ENCODE measurements at regions not wholly inside any gene's neighbourhood (a gene's known extent, or its start where the extent isn't known, plus 50 kb on each side); places are given as distances from the start of the nearest gene placed in this dataset.

DNA sequence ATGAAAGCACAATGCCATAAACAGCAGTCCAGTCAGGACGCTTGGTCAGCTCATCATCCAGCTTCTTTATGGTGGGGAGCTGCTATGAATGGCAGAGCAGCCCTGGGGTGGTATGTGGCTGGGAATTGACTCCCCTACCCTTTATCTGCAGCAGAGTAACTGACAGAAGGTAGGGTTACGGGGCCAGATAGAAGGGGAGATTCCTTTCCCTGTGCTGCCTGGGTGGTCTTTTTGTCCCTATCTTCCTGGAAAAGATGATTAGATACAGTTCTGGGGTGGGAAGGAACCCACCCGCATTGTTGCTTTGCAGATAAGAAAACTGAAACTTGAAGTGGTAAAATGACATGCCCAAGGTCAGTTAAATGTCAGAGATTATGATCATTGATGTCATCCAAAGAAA, 405.5 kb downstream of the ARHGEF28 start:
- no peak overlapping the region for H3K4me2 ChIP-seq (ENCODE audit: low read depth, low read length)
- no peaks in the 10 kb centered on the region for H3K9me3 ChIP-seq (replicated peaks; ENCODE audit: insufficient read depth, low read length)
- TF ChIP-seq CTCF (IDR thresholded peaks at IDR 0.05; ENCODE audit: low read length) (no peak), EZH2 (optimal IDR thresholded peaks at IDR 0.05; ENCODE audit: low read depth, low read length) (no peak), EZH2phosphoT487 (IDR thresholded peaks at IDR 0.05; ENCODE audit: low read length) (no peak)
- H2AFZ ChIP-seq (ENCODE audit: low read length) = no peak overlapping the region
- no peak for DNase-seq
- no peak overlapping the region for H3K4me3 ChIP-seq (ENCODE audit: low read length)
- no peaks in the 10 kb centered on the region for H4K20me1 ChIP-seq (ENCODE audit: insufficient read depth, low read length)
- no peaks in the 10 kb centered on the region for H3F3A ChIP-seq (ENCODE audit: insufficient read depth, low read length)
- H3K9ac ChIP-seq (ENCODE audit: low read length) = no peak overlapping the region
- no peaks in the 10 kb centered on the region for H3K79me2 ChIP-seq (ENCODE audit: low read length)
- no peaks in the 10 kb centered on the region for H3K27me3 ChIP-seq (replicated peaks; ENCODE audit: insufficient read depth, low read length)
- H3K36me3 ChIP-seq (replicated peaks; ENCODE audit: insufficient read depth, low read length) = no peaks in the 10 kb centered on the region
- H3K27ac ChIP-seq (ENCODE audit: low read length) = no peak overlapping the region
- peaks cover 7% of the 10 kb centered on the region for H3K4me1 ChIP-seq (ENCODE audit: low read length)
- no peaks in the 10 kb centered on the region for H3K9me2 ChIP-seq (replicated peaks; ENCODE audit: insufficient read depth, low read length)

DNA sequence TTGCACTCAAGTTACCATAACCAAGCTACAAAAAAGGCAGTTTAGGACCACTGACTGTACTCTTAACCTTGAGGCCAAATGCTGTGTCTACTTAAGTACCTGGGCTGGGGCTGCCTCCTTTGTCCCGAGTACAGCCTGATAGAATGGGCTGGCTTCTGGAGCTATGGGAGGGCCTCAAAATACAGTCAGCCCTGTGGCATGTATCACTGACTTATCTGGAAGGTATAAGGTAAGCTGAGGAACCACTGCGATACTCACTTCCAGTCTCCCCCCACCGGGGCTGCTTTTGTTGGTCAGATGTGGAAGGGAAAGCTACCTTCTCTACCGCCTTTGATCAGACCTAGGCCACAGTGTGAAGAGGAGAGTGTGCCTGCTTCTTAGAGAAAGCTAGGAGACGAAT, 404.8 kb downstream of the ARHGEF28 start:
- Histone ChIP-seq H3K79me2 (ENCODE audit: low read length) (no peaks in the 10 kb centered on the region), H3F3A (ENCODE audit: insufficient read depth, low read length) (no peaks in the 10 kb centered on the region), H2AFZ (ENCODE audit: low read length) (no peak overlapping the region), H3K4me3 (ENCODE audit: low read length) (no peak overlapping the region), H3K4me1 (ENCODE audit: low read length) (peaks cover 4% of the 10 kb centered on the region), H3K27me3 (replicated peaks; ENCODE audit: insufficient read depth, low read length) (no peaks in the 10 kb centered on the region), H3K9me2 (replicated peaks; ENCODE audit: insufficient read depth, low read length) (no peaks in the 10 kb centered on the region), H3K9ac (ENCODE audit: low read length) (no peak overlapping the region), H3K9me3 (replicated peaks; ENCODE audit: insufficient read depth, low read length) (no peaks in the 10 kb centered on the region), H3K36me3 (replicated peaks; ENCODE audit: insufficient read depth, low read length) (no peaks in the 10 kb centered on the region), H3K4me2 (ENCODE audit: low read depth, low read length) (no peak overlapping the region), H3K27ac (ENCODE audit: low read length) (no peak overlapping the region), H4K20me1 (ENCODE audit: insufficient read depth, low read length) (no peaks in the 10 kb centered on the region)
- no peak for DNase-seq
- TF ChIP-seq EZH2 (optimal IDR thresholded peaks at IDR 0.05; ENCODE audit: low read depth, low read length) = no peak
- no peak for TF ChIP-seq EZH2phosphoT487 (IDR thresholded peaks at IDR 0.05; ENCODE audit: low read length)
- no peak for TF ChIP-seq CTCF (IDR thresholded peaks at IDR 0.05; ENCODE audit: low read length)

GRCh38 chr5:74030371-74030770, 404.4 kb downstream of the ARHGEF28 start:
- no peak for DNase-seq
- H3K27me3 ChIP-seq (replicated peaks; ENCODE audit: insufficient read depth, low read length) = no peaks in the 10 kb centered on the region
- no peak overlapping the region for H3K4me2 ChIP-seq (ENCODE audit: low read depth, low read length)
- H3K4me1 ChIP-seq (ENCODE audit: low read length) = no peaks in the 10 kb centered on the region
- no peak overlapping the region for H3K9ac ChIP-seq (ENCODE audit: low read length)
- no peaks in the 10 kb centered on the region for H3K9me2 ChIP-seq (replicated peaks; ENCODE audit: insufficient read depth, low read length)
- no peaks in the 10 kb centered on the region for H3K36me3 ChIP-seq (replicated peaks; ENCODE audit: insufficient read depth, low read length)
- H3K9me3 ChIP-seq (replicated peaks; ENCODE audit: insufficient read depth, low read length) = no peaks in the 10 kb centered on the region
- H2AFZ ChIP-seq (ENCODE audit: low read length) = no peak overlapping the region
- H3F3A ChIP-seq (ENCODE audit: insufficient read depth, low read length) = no peaks in the 10 kb centered on the region
- TF ChIP-seq EZH2phosphoT487 (IDR thresholded peaks at IDR 0.05; ENCODE audit: low read length) (no peak), CTCF (IDR thresholded peaks at IDR 0.05; ENCODE audit: low read length) (no peak), EZH2 (optimal IDR thresholded peaks at IDR 0.05; ENCODE audit: low read depth, low read length) (no peak)
- no peaks in the 10 kb centered on the region for H4K20me1 ChIP-seq (ENCODE audit: insufficient read depth, low read length)
- no peak overlapping the region for H3K4me3 ChIP-seq (ENCODE audit: low read length)
- H3K79me2 ChIP-seq (ENCODE audit: low read length) = no peaks in the 10 kb centered on the region
- H3K27ac ChIP-seq (ENCODE audit: low read length) = no peak overlapping the region
